NB4 (cell line): ENCODE measurements at regions not wholly inside any gene's neighbourhood (a gene's known extent, or its start where the extent isn't known, plus 50 kb on each side); places are given as distances from the start of the nearest gene placed in this dataset.

ENCODE experiments used
- MYC ChIP-seq: IDR thresholded peaks from 2 replicates; pipeline ENCODE4 v1.6.1; 2011; ENCODE audit warnings: low read depth, low read length
- POLR2A ChIP-seq: IDR thresholded peaks from 2 replicates; pipeline ENCODE4 v1.6.1; 2011; ENCODE audit warnings: mild to moderate bottlenecking; ENCODE audit not compliant: insufficient read length; ENCODE audit errors: extremely low read depth
- TF ChIP-seq, protein P1 (sequence below): IDR thresholded peaks from one replicate; pipeline ENCODE4 v1.5.1; 2012; ENCODE audit warnings: low read depth, low read length
- TF ChIP-seq, protein P2 (sequence below): IDR thresholded peaks from 2 replicates; pipeline ENCODE4 v1.6.1; 2011; ENCODE audit warnings: low read depth, low read length

- TF ChIP-seq, protein P1, sequence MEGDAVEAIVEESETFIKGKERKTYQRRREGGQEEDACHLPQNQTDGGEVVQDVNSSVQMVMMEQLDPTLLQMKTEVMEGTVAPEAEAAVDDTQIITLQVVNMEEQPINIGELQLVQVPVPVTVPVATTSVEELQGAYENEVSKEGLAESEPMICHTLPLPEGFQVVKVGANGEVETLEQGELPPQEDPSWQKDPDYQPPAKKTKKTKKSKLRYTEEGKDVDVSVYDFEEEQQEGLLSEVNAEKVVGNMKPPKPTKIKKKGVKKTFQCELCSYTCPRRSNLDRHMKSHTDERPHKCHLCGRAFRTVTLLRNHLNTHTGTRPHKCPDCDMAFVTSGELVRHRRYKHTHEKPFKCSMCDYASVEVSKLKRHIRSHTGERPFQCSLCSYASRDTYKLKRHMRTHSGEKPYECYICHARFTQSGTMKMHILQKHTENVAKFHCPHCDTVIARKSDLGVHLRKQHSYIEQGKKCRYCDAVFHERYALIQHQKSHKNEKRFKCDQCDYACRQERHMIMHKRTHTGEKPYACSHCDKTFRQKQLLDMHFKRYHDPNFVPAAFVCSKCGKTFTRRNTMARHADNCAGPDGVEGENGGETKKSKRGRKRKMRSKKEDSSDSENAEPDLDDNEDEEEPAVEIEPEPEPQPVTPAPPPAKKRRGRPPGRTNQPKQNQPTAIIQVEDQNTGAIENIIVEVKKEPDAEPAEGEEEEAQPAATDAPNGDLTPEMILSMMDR, result no peak
- no peak for TF ChIP-seq POLR2A
- TF ChIP-seq, protein P2, sequence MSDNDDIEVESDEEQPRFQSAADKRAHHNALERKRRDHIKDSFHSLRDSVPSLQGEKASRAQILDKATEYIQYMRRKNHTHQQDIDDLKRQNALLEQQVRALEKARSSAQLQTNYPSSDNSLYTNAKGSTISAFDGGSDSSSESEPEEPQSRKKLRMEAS, result no peak
- TF ChIP-seq MYC, result no peak
These were observed 64.0 kb upstream of the IGFBPL1 start for GRCh38 chr9:38488156-38488698.
